Hepatic stellate cell (primary cell): ENCODE measurements at regions not wholly inside any gene's neighbourhood (a gene's known extent, or its start where the extent isn't known, plus 50 kb on each side); places are given as distances from the start of the nearest gene placed in this dataset.
"Not testable (repeated sequence)": the region's sequence is repeated elsewhere in the genome, so short reads cannot be mapped to it uniquely, and the experiment has no call there.

Experiments used
- DNase-seq: peaks from one replicate; pipeline ENCODE4 v3.0.0; 2011; ENCODE audit warnings: low spot score

DNA sequence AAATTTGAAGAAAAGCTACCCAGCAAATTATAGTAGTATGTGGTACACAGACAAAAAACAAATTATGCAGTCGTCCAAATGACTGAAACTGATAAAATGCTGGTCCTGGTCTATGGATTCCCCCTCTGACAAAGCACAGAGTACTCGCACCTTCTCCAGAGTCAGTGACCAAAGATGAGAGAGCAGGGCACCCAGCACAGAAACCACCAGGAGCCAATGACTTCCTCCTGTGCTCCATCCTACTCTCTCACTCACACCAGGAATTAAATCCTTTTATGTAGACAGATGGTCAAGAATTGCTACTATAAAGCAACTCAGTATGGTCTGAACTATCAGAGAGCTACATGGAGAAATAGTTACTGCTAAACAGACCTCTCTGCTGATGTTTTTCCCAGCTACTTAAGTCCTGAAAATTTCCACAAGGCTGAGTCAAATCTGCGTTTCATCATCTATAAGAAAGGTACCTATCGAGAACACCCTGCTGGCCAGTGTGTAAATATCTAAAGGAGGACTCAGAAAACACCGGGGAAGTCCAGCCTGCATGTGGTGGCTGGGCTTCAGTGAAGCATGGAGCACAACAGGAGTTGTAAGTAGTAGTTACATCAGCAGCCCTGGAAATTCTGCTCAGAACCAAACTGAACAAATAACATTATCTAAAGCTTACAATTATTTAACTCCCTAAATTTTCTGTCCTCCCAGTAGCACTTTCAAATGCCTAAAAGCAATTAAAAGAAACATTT lies 84.5 kb upstream of the FBXO28 start:
- DNase-seq = not testable (repeated sequence)

GRCh38 chr1:224028802-224029201 lies 85.1 kb upstream of the FBXO28 start:
- DNase-seq = not testable (repeated sequence)

GRCh38 chr1:224023122-224023521 lies 90.8 kb upstream of the FBXO28 start:
- not testable (repeated sequence) for DNase-seq

DNA sequence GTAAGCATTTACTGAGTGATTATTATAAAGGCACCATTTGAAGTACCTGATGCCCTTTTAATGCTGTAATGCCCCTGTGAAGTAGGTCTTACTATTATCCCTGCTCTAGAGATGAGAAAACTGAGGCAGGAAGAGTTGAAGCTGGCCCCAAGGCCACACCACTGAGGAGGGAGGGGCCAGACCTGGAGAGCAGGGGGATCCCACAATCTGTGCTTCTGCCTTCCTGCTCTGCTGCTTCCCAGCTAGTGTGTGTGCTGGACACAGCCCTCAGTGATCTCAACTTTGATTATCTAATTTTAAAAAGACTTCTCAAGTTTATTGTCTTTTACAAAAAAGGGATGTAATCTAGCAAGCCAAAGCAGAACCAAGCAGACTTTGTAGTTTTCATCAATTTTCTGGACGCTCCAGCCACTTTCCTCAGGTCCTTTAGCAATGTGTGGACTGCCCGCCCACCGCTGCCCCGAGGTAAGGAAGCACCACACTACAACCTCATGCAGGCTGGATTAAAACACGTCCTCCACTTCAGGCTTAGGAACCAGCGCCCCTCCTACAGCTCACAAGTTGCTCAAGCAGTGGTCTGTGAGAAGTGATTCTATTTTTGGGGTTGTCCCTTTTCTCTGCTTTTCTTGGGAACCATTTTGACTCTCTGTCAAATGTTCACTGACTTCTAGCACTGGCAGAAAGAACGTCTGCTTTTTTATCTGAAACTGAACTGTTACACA lies 91.5 kb upstream of the FBXO28 start:
- DNase-seq = not testable (repeated sequence)

- DNase-seq = not testable (repeated sequence)
Measured at GRCh38 chr1:224019866-224020265, 94.0 kb upstream of the FBXO28 start.

GRCh38 chr1:224015782-224016181 lies 98.1 kb upstream of the FBXO28 start:
- DNase-seq = not testable (repeated sequence)

- DNase-seq = no peak
Measured at GRCh38 chr1:224014330-224014649, 99.6 kb upstream of the FBXO28 start.

- not testable (repeated sequence) for DNase-seq
Measured at GRCh38 chr1:224013626-224014329, 100.1 kb upstream of the FBXO28 start.

- not testable (repeated sequence) for DNase-seq
Measured at GRCh38 chr1:224012807-224013434, 101.0 kb upstream of the FBXO28 start.

- not testable (repeated sequence) for DNase-seq
Measured at GRCh38 chr1:224012162-224012561, 101.7 kb upstream of the FBXO28 start.

GRCh38 chr1:224011751-224012150 lies 102.2 kb upstream of the FBXO28 start:
- DNase-seq = not testable (repeated sequence)

DNA sequence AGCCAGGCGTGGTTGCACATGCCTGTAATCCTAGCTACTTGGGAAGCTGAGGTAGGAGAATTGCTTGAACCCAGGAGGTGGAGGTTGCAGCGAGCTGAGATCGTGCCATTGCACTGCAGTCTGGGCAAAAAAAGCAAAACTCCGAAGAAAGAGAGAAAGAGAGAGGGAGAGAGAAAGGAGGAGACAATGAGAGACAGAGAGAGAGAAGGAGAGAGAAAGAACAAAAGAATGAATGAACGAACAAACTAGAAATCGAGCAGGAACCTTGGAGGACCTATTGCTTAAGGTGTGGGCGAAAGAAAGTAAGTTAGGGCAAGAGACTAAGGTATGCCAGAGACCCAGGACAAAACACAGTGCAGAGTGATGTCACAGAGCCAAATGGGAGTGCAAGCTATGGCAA lies 102.8 kb upstream of the FBXO28 start:
- not testable (repeated sequence) for DNase-seq

GRCh38 chr1:224005973-224006372 lies 107.9 kb upstream of the FBXO28 start:
- not testable (repeated sequence) for DNase-seq

DNA sequence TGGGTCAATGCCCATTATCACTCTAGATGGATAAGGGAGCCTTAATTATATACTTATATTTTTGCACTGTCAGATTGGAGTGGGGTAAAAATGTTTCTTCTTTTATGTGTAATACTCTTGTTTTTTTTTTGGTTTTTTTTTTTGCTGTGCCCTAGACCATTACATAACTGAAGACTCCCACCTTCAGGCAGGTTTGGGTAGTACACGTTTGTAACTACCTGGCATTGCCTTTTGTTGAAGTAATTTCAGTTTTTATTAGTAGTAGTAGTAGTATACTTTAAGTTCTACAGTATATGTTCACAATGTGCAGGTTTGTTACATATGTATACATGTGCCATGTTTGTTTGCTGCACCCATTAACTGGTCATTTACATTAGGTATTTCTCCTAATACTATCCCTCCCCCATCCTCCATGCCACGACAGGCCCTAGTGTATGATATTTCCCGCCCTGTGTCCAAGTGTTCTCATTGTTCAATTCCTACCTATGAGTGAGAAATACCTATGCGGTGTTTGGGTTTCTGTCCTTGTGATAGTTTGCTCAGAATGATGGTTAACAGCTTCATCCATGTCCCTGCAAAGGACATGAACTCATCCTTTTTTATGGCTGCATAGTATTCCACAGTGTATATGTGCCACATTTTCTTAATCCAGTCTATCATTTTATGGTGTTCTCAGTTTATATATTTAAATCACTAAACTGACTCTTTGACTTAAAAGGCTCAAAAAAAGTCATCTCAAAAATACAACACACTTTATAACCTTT lies 109.2 kb upstream of the FBXO28 start:
- not testable (repeated sequence) for DNase-seq

- not testable (repeated sequence) for DNase-seq
Measured at GRCh38 chr1:224003896-224004295, 110.0 kb upstream of the FBXO28 start.

GRCh38 chr1:224001757-224002156 lies 112.2 kb upstream of the FBXO28 start:
- DNase-seq = not testable (repeated sequence)

DNA sequence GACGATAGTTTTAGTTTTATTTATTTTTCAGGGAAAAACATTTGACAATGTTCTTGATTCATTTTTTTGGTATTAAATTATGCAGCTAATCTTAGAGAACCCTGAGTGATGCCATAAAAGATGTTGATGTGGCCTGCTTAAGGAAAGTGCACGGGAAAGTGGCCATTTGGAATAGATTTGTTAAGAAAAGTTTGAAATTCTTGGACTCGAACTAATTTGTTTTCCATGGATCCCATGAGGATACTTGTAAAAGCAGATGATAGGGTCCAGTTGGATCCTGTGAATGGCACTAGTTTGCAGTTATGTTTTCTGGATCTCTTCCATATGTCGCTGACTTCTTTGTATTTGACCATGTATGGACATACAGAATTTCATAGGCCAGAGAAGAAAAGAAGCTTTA lies 114.2 kb upstream of the FBXO28 start:
- DNase-seq = peak; percentile 0

DNA sequence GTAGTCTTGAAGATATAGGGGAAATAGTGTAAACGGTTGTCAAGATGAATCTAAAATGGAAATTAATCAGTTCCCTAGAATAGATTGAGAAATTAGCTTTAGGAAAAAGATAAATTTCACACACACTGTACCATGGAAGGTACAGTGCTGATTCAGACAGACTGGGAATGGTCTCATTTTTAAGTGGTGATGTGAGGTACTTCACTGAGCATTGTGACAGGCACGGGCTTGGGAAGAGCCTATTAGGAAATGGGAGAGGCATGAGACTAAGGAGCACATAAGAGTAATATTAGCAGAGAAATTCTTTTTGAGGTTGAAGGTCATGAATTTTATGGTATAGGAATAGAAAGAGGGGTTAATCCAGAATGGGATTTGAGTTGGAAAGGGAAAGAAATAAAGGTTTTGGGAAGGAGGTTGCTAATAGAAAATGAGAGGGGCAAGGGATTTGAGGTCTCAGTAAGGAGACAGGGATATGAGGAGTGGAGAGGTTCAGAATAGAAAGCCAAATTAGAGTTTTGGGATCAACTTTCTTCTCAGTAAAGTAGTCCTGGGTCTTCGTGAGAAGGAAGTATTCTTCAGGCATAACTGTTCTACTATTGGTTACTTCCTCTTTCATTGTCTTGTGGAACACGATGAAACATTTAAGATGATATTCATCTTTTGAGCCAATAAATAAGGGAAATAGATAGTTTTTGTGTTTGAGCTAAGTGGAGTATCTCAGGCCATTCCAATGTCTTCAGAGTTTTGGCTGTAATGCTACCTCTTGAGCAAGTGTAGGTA lies 115.0 kb upstream of the FBXO28 start:
- peak; percentile 0 for DNase-seq

GRCh38 chr1:223996376-223996775 lies 117.5 kb upstream of the FBXO28 start:
- DNase-seq = not testable (repeated sequence)

DNA sequence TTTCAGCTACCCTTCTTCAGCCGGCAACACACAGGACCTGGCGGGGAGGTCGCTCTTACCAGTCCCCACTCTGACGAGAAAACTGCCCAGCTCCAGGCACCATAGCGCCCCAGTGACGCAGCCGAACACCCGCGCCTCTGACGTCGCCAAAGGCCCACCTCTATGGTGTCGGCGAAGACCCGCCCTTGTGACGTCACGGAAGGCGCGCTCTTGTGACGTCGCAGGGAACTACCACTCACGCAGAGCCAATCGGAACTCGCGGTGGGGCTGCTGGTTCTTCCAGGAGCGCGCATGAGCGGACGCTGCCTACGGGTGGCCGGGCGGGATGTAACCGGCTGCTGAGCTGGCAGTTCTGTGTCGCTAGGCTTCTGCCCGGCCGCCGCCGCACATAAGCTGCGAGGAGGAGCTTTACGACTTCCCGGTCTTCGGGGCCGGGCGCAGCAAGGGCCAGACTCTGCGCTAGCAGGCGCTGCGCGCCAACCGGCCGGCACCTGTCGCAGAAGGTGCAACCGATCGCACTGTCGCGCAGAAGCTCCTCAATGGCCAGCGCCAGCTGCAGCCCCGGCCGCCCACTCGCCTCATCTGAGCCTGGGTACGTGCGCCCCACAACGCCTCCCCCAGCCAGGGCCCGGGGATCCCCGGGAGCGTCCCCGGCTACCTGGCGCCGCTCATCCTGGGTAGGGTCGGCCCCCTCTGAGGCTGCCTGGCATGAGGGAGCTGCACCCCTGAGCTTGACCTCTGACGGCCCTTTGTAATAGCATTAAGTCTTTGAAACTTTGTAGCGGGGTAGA lies 121.3 kb upstream of the FBXO28 start:
- DNase-seq = peak; percentile 89
